ENCODE measurements at regions not wholly inside any gene's neighbourhood (a gene's known extent, or its start where the extent isn't known, plus 50 kb on each side); places are given as distances from the start of the nearest gene placed in this dataset.

GRCh38 chr7:15938115-15938514, 251.6 kb upstream of the MEOX2 start:
- ATAC-seq, result no peak
- no peak for DNase-seq (ENCODE audit: low spot score)

DNA sequence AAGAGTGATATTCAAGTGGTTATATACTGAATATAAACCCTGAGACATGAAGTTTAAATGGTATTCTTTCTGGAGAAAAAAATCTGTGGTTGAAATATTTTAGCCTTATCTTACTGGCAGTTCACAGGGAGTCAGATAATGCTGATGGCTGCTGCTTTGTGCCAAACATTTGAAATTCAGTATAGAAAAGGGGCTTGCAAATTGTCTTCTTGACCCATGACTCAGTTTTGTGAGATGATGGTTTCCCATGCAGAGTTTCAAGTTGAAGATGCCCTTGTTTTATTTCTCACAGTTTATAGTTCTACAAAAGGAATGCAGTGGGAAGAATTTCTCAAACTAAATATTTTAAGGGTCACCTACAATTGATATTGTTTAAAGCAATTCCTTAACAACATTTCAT, 251.1 kb upstream of the MEOX2 start:
- no peak for DNase-seq (ENCODE audit: low spot score)
- no peak for ATAC-seq

- ATAC-seq (no peak), DNase-seq (ENCODE audit: low spot score) (no peak)
Observed at GRCh38 chr7:15936991-15937390, 250.5 kb upstream of the MEOX2 start.

- ATAC-seq (no peak), DNase-seq (ENCODE audit: low spot score) (no peak)
Observed at GRCh38 chr7:15932318-15932717, 245.8 kb upstream of the MEOX2 start.

GRCh38 chr7:15929411-15929810, 242.9 kb upstream of the MEOX2 start:
- DNase-seq (ENCODE audit: low spot score), result no peak
- ATAC-seq, result no peak

DNA sequence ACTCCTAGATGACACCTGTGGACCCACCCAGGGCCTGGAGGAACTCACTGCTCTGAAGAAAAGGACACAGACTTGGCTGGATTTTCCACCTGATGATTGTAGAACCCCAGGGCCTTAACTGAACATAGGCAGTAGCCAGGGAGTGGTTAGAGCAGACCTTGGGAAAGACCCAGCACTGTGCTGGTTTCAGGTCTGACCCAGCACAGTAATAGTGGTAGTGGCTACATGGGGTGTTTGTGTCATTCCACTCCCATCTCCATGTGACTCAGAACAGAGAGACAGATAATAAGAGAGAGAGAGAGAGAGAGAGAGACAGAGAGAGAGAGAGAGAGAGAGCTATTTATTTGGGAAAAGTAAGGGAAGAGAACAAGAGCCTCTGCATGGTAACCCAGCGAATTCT, 239.1 kb upstream of the MEOX2 start:
- ATAC-seq (no peak), DNase-seq (ENCODE audit: low spot score) (no peak)

GRCh38 chr7:15924910-15925309, 238.4 kb upstream of the MEOX2 start:
- ATAC-seq (no peak), DNase-seq (ENCODE audit: low spot score) (no peak)

- ATAC-seq (no peak), DNase-seq (ENCODE audit: low spot score) (no peak)
Observed at GRCh38 chr7:15922002-15922401, 235.5 kb upstream of the MEOX2 start.

DNA sequence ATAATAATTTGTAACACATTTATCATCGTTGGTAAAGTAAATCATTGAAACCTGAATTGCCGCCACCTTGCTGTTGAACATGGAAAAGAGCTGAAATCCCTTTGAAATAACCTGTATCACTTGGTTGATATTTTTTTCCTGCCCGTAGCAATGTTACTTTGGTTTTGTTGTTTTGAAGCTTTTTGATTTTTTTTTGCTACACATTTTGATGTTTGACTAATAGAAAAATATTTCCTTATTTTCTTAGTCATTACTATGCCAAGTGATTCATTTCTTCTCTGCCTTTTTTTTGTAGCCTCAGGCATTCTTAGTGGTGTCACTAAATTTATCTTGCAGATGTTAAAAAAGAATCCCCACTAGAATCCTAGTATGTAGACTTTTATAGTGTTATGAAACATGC, 235.1 kb upstream of the MEOX2 start:
- ATAC-seq (no peak), DNase-seq (ENCODE audit: low spot score) (no peak)

GRCh38 chr7:15920953-15921352, 234.5 kb upstream of the MEOX2 start:
- DNase-seq (ENCODE audit: low spot score), result no peak
- no peak for ATAC-seq

GRCh38 chr7:15916681-15917380, 230.3 kb upstream of the MEOX2 start:
- no peak for ATAC-seq
- DNase-seq (ENCODE audit: low spot score), result no peak

- no peak for ATAC-seq
- DNase-seq (ENCODE audit: low spot score), result no peak
Observed at GRCh38 chr7:15915686-15916293, 229.3 kb upstream of the MEOX2 start.

GRCh38 chr7:15914611-15915010, 228.1 kb upstream of the MEOX2 start:
- no peak for DNase-seq (ENCODE audit: low spot score)
- ATAC-seq, result no peak

GRCh38 chr7:15906436-15906835, 220.0 kb upstream of the MEOX2 start:
- DNase-seq (ENCODE audit: low spot score) (no peak), ATAC-seq (no peak)

DNA sequence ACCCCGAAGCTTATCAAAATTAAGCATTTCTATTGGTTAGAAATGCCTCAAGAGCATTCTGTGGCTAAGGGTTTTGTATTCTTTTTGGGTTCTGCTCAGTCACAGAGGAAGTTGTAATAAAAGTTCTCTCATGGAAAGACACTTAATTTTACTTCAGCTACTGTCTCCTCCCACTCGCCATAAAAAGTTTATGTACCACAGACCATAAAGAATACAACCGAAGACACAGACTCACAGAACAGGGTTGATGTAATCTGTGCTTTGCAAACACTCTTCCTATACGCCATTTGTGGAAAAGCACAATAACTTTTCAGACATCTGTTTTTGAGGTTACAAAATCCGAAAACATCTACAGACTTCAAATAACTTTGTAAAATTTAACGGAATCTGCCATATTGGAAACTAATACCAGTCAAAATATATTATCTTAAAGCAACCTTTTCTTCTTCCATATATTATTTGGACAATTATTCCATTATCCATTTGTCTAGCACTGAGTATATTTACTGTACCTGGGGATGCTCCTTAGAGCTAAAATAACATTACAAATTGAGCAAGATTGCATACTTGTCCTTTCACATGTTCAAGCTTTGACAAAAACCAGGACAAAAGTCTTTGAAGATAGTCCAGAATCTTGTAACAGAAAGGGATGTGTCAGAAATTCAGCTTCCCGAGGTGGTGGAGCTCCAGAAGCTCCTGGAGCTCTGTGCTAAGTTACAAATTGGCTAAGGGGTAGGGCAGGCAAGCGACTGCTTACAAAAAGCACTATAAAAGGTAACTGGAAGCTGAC, 219.0 kb upstream of the MEOX2 start:
- no peak for DNase-seq (ENCODE audit: low spot score)
- ATAC-seq, result no peak

DNA sequence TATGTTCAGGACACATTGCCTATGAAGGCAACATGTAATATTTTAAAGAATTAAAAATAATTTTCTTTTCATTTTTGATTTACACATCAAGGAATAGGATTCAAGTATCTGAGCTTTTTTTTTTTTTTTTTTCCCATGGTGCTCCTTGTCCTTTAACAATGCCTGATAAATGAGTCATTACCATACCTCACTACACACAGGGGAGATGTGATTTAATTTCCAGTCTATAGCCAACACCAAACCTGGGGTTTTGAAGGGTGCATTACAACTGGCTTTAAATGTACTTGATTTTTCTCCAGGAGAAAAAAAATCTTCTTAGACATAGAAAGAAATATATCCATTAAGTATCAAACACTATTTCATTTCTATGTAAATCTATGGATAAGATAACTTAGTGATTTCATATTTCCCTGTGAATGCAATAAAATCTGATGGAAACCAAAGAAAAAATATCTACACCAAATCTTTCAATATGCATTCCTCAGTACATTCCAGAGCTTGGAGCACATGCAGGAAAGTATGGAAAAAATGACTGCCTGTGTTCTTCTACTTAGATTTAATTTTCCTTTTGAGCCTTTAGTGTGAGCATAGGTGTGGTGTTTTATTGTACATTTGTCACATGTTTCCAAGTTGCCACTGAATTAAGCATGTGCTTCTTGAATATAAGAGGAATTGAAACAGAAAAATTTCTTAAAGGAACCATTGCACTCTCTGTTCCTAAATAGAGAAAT, 204.8 kb upstream of the MEOX2 start:
- ATAC-seq, result no peak

DNA sequence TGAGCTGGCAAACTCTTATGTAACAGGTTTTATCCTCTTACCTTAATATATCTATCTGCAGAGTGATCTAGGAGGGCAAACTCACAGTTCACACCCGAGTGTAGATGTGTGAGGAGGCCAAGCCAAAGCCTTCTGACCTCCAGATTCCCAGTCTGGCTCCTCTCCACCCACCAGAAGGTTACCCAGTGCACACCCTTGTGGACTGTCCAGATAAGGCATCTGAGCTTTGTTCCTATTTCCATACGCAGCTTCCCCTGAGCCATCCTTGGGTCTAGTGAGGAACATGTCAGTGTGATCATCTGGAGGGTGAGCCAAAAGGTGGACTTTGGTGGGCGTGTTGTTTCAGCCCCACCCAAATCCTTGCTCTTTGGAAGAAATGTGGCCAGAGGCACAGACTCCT, 203.0 kb upstream of the MEOX2 start:
- ATAC-seq, result peak; percentile 97

More for the DNA sequence above, 204.8 kb upstream of the MEOX2 start:
- DNase-seq (ENCODE audit: low spot score), result no peak

DNA sequence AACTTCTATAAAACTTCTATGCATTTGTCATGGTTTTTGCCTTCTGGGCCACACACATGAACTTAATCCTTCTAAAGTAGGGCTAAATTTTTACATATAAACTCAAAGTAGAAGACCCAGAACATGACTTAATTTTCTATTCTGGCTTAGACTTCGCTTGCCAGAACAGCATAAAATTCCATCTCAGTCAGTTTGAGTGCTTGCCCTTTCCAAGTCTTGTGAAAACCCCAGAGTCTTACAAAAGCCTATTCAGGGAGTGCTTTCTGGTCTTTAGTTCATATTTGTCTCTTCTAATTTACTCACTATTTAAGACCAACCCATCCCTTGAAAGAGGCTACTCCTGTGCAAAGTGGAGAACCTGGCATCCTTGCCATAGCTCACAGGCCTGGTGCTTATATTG, 201.6 kb upstream of the MEOX2 start:
- ATAC-seq, result no peak
- no peak for DNase-seq (ENCODE audit: low spot score)

More for the DNA sequence above, 203.0 kb upstream of the MEOX2 start:
- DNase-seq (ENCODE audit: low spot score), result peak; percentile 47

DNA sequence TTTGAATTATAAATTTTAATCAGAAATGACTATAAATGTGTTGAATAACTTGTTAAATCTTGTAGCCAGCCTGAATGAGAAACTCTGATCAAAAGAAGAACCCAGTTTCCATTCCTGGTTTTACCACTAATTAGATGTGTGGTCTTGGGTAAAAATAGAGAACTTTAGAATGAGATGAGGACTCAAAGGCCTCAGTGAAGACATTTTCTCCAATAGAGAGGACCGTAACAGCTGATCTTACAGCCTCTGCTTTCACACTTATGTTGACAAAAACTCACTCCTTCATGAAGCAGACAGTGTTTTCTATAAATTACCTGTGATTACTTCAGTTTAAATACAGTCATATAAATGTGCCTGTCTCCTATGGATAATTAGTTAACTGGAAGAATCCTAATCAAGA, 200.1 kb upstream of the MEOX2 start:
- DNase-seq (ENCODE audit: low spot score) (no peak), ATAC-seq (no peak)

GRCh38 chr7:15885678-15886077, 199.2 kb upstream of the MEOX2 start:
- DNase-seq (ENCODE audit: low spot score) (no peak), ATAC-seq (no peak)

GRCh38 chr7:15874774-15875173, 188.3 kb upstream of the MEOX2 start:
- ATAC-seq, result peak; percentile 59

More at GRCh38 chr7:15874774-15875173, 188.3 kb upstream of the MEOX2 start:
- DNase-seq (ENCODE audit: low spot score), result no peak

All from left lobe of liver (tissue), 2 donors.